ENCODE measurements at regions not wholly inside any gene's neighbourhood (a gene's known extent, or its start where the extent isn't known, plus 50 kb on each side); places are given as distances from the start of the nearest gene placed in this dataset.

DNA sequence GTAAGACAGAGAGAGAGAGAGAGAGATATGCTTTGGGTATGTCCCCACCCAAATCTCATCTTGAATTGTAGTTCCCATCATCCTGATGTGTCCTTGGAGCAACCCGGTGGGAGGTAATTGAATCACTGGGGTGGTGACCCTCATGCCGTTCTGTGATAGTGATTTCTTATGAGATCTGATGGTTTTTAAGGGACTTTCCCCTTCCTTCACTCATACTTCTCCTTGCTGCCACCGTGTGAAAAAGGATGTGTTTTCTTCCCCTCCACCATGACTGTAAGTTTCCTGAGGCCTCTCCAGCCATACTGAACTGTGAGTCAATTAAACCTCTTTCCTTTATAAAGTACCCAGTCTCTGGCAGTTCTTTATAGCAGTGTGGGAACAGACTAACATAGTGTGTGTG lies 60.3 kb downstream of the EOMES start:
- Mint-ChIP-seq H3K27ac (no peak overlapping the region), H3K4me3 (no peak overlapping the region), H3K36me3 (ENCODE audit: low read depth) (peaks cover 3% of the 10 kb centered on the region), H3K4me1 (ENCODE audit: low read depth) (peaks cover 17% of the 10 kb centered on the region), H3K9me3 (peaks cover 6% of the 10 kb centered on the region), H3K27me3 (ENCODE audit: insufficient read depth) (no peaks in the 10 kb centered on the region)
- no peak for DNase-seq (ENCODE audit: low spot score)
- intact Hi-C loops (cut with micrococcal nuclease), result no loop called here

GRCh38 chr3:27659279-27660021 lies 62.7 kb downstream of the EOMES start:
- DNase-seq (ENCODE audit: low spot score), result no peak
- Mint-ChIP-seq H3K36me3 (ENCODE audit: low read depth) (peaks cover under 1% of the 10 kb centered on the region), H3K4me1 (ENCODE audit: low read depth) (peaks cover 7% of the 10 kb centered on the region), H3K27ac (no peak overlapping the region), H3K27me3 (ENCODE audit: insufficient read depth) (no peaks in the 10 kb centered on the region), H3K4me3 (no peak overlapping the region), H3K9me3 (peaks cover 3% of the 10 kb centered on the region)
- intact Hi-C loops (cut with micrococcal nuclease), result loop anchor here (5.0 kb wide), 1 partner anchor 177 kb away; the partner anchor contains the start of gene SLC4A7

DNA sequence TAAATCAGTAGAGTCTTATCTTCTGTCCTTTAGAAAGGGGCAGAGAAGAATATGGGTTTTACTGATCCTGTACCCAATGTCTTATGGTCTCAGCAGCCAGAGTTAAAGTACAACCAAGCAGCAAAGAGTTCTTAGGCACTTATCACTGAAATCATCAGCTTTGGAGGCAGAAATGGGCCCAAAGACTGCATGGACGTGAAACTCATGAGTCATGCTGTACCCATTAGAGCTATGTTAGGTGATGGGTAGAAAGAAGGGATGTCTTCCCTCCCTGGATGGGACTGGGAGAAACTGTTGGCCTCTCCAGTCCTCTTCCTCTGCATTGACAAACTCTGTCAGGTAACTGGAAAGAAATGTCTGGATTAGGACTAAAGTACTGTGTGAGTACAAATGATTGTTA lies 63.4 kb downstream of the EOMES start:
- intact Hi-C loops (cut with micrococcal nuclease), result loop anchor here (5.0 kb wide), 1 partner anchor 176 kb away; the partner anchor contains the start of gene SLC4A7
- H3K36me3 Mint-ChIP-seq (ENCODE audit: low read depth), result no peaks in the 10 kb centered on the region
- no peak overlapping the region for H3K27ac Mint-ChIP-seq
- DNase-seq (ENCODE audit: low spot score), result no peak
- H3K4me3 Mint-ChIP-seq, result no peak overlapping the region
- no peaks in the 10 kb centered on the region for H3K27me3 Mint-ChIP-seq (ENCODE audit: insufficient read depth)
- peaks cover 7% of the 10 kb centered on the region for H3K4me1 Mint-ChIP-seq (ENCODE audit: low read depth)
- H3K9me3 Mint-ChIP-seq, result no peaks in the 10 kb centered on the region

DNA sequence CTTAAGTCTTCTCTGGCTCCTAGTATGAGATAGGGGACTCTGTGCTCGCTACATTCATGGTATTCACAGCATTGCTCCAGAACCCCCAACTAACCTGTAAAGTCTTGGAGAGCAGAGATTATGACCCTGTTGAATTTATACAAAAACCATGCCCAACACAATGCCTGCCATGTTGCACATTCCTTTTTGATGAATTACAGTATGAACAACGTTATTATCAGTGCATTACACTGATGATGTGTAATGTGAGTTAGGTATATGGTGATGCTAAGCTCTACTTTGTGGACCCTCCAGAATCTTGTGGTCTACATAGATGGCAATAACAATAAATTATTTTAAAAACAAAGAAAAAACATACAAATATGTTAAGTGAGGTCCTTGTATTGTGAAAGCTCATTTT lies 64.3 kb downstream of the EOMES start:
- no peaks in the 10 kb centered on the region for H3K36me3 Mint-ChIP-seq (ENCODE audit: low read depth)
- intact Hi-C loops (cut with micrococcal nuclease), result loop anchor here (5.0 kb wide), 1 partner anchor 176 kb away; the partner anchor contains the start of gene SLC4A7
- no peaks in the 10 kb centered on the region for H3K9me3 Mint-ChIP-seq
- peaks cover 7% of the 10 kb centered on the region for H3K4me1 Mint-ChIP-seq (ENCODE audit: low read depth)
- DNase-seq (ENCODE audit: low spot score), result no peak
- H3K4me3 Mint-ChIP-seq, result no peak overlapping the region
- no peak overlapping the region for H3K27ac Mint-ChIP-seq
- peaks cover 2% of the 10 kb centered on the region for H3K27me3 Mint-ChIP-seq (ENCODE audit: insufficient read depth)

DNA sequence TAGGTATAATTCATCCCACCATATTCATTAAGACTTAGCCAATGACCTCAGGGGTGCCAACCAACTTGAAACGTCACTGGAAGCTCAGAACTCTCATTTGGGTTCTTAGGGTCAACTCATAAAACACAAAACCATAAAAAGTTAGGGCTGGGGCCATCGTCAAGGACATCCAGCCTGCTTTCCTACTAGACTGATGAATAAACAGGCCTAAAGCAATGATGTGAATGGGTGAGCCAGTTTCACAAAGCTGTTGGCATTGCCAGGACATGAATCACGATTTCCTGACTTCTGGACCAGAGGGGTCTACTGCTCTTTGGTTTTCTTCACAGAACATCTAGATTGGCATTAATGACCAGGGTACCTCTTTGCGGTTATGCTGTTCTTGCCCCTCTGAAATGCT lies 64.7 kb downstream of the EOMES start:
- H3K36me3 Mint-ChIP-seq (ENCODE audit: low read depth), result no peaks in the 10 kb centered on the region
- no peaks in the 10 kb centered on the region for H3K9me3 Mint-ChIP-seq
- DNase-seq (ENCODE audit: low spot score), result no peak
- H3K4me3 Mint-ChIP-seq, result no peak overlapping the region
- intact Hi-C loops (cut with micrococcal nuclease), result loop anchor here (5.0 kb wide), 1 partner anchor 175 kb away; the partner anchor contains the start of gene SLC4A7
- peaks cover 3% of the 10 kb centered on the region for H3K27me3 Mint-ChIP-seq (ENCODE audit: insufficient read depth)
- no peak overlapping the region for H3K27ac Mint-ChIP-seq
- peaks cover 7% of the 10 kb centered on the region for H3K4me1 Mint-ChIP-seq (ENCODE audit: low read depth)

GRCh38 chr3:27656790-27657189 lies 65.3 kb downstream of the EOMES start:
- intact Hi-C loops (cut with micrococcal nuclease), result loop anchor here (5.0 kb wide), 1 partner anchor 174 kb away; the partner anchor contains the start of gene SLC4A7
- no peaks in the 10 kb centered on the region for H3K9me3 Mint-ChIP-seq
- no peak overlapping the region for H3K27ac Mint-ChIP-seq
- H3K27me3 Mint-ChIP-seq (ENCODE audit: insufficient read depth), result peaks cover 5% of the 10 kb centered on the region
- no peak overlapping the region for H3K4me3 Mint-ChIP-seq
- no peaks in the 10 kb centered on the region for H3K36me3 Mint-ChIP-seq (ENCODE audit: low read depth)
- no peak for DNase-seq (ENCODE audit: low spot score)
- peaks cover 5% of the 10 kb centered on the region for H3K4me1 Mint-ChIP-seq (ENCODE audit: low read depth)

DNA sequence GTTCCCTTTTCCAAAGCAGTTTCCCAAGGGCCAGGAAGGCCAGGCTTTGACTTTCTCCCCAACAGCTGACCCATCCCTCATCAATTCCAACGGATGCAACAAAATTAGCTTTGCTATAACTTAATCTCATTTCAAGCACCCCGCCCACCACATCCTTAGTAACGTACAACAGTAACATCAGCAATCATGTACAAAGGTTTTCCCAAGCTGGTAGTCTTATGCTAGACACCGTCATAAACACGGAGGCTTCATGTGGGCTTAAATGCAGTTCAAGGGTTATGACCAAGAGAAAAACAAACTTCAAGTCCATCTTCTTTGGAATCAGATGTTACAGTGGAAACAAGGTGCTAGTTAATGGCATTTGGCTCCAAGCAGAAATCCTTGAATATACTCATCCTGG lies 66.6 kb downstream of the EOMES start:
- H3K4me1 Mint-ChIP-seq (ENCODE audit: low read depth), result no peaks in the 10 kb centered on the region
- H3K9me3 Mint-ChIP-seq, result no peaks in the 10 kb centered on the region
- H3K4me3 Mint-ChIP-seq, result no peak overlapping the region
- intact Hi-C loops (cut with micrococcal nuclease), result loop anchor here (5.0 kb wide), 1 partner anchor 173 kb away; the partner anchor contains the start of gene SLC4A7
- DNase-seq (ENCODE audit: low spot score), result no peak
- peaks cover 5% of the 10 kb centered on the region for H3K27me3 Mint-ChIP-seq (ENCODE audit: insufficient read depth)
- H3K36me3 Mint-ChIP-seq (ENCODE audit: low read depth), result no peaks in the 10 kb centered on the region
- H3K27ac Mint-ChIP-seq, result no peak overlapping the region

GRCh38 chr3:27653803-27654558 lies 68.1 kb downstream of the EOMES start:
- intact Hi-C loops (cut with micrococcal nuclease), result no loop called here
- Mint-ChIP-seq H3K36me3 (ENCODE audit: low read depth) (no peaks in the 10 kb centered on the region), H3K4me1 (ENCODE audit: low read depth) (no peaks in the 10 kb centered on the region), H3K27ac (no peak overlapping the region), H3K4me3 (no peak overlapping the region), H3K9me3 (no peaks in the 10 kb centered on the region), H3K27me3 (ENCODE audit: insufficient read depth) (peaks cover 17% of the 10 kb centered on the region)
- no peak for DNase-seq (ENCODE audit: low spot score)

DNA sequence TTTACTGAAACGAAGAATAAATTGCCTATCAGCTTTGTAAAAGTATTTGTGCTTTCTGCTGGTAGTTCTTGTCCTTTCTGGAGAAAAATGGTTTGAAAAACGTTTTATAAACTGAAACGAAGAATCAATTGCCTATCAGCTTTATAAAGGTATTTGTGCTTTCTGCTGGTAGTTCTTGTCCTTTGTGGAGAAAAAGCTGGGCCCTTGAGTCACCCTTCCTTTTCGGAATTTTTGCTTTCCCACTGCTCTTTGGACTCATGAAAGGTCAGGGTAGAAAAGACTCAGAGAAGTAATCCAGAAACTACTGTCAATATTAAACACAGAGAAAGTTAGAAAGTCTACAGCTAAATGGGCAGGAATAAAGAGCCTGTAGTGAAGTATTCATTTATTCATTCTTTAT lies 72.8 kb downstream of the EOMES start:
- DNase-seq (ENCODE audit: low spot score), result no peak
- H3K27me3 Mint-ChIP-seq (ENCODE audit: insufficient read depth), result peaks cover 20% of the 10 kb centered on the region
- H3K9me3 Mint-ChIP-seq, result no peaks in the 10 kb centered on the region
- no peaks in the 10 kb centered on the region for H3K4me1 Mint-ChIP-seq (ENCODE audit: low read depth)
- intact Hi-C loops (cut with micrococcal nuclease), result no loop called here
- no peak overlapping the region for H3K27ac Mint-ChIP-seq
- no peaks in the 10 kb centered on the region for H3K36me3 Mint-ChIP-seq (ENCODE audit: low read depth)
- no peak overlapping the region for H3K4me3 Mint-ChIP-seq

DNA sequence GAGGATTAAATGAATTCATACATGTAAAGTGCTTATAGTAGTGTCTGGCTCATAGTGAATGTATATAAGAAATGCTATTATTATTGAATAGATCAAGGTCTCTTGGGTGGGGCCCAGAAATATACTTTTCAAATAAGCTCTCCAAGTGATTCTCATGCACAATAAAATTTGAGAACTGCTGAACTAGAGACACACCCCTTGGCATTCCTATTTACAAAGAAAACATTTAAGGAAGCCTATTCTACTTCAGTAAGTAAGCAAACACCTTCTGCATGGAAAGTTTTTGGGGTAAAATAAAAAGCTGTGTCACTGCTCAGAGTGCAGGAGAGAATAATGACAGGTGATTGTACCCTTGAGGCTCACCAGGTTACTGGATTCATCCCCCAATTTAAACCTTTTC lies 75.2 kb downstream of the EOMES start:
- intact Hi-C loops (cut with micrococcal nuclease), result no loop called here
- H3K27me3 Mint-ChIP-seq (ENCODE audit: insufficient read depth), result peaks cover 15% of the 10 kb centered on the region

GRCh38 chr3:27644941-27645340 lies 77.2 kb downstream of the EOMES start:
- Mint-ChIP-seq H3K9me3 (no peaks in the 10 kb centered on the region), H3K27ac (no peak overlapping the region), H3K36me3 (ENCODE audit: low read depth) (no peaks in the 10 kb centered on the region), H3K4me1 (ENCODE audit: low read depth) (no peaks in the 10 kb centered on the region), H3K4me3 (no peak overlapping the region), H3K27me3 (ENCODE audit: insufficient read depth) (peaks cover 10% of the 10 kb centered on the region)
- intact Hi-C loops (cut with micrococcal nuclease), result no loop called here
- DNase-seq (ENCODE audit: low spot score), result no peak

More for the DNA sequence above, 75.2 kb downstream of the EOMES start:
- no peaks in the 10 kb centered on the region for H3K9me3 Mint-ChIP-seq
- no peak for DNase-seq (ENCODE audit: low spot score)
- no peaks in the 10 kb centered on the region for H3K4me1 Mint-ChIP-seq (ENCODE audit: low read depth)
- H3K27ac Mint-ChIP-seq, result no peak overlapping the region
- H3K4me3 Mint-ChIP-seq, result no peak overlapping the region
- no peaks in the 10 kb centered on the region for H3K36me3 Mint-ChIP-seq (ENCODE audit: low read depth)

GRCh38 chr3:27643355-27643754 lies 78.8 kb downstream of the EOMES start:
- Mint-ChIP-seq H3K4me1 (ENCODE audit: low read depth) (peaks cover 8% of the 10 kb centered on the region), H3K27ac (no peak overlapping the region)

GRCh38 chr3:27642796-27643195 lies 79.3 kb downstream of the EOMES start:
- H3K9me3 Mint-ChIP-seq, result peaks cover 3% of the 10 kb centered on the region
- H3K4me1 Mint-ChIP-seq (ENCODE audit: low read depth), result peaks cover 8% of the 10 kb centered on the region
- H3K27me3 Mint-ChIP-seq (ENCODE audit: insufficient read depth), result peaks cover 3% of the 10 kb centered on the region
- no peak overlapping the region for H3K4me3 Mint-ChIP-seq
- intact Hi-C loops (cut with micrococcal nuclease), result no loop called here
- no peak for DNase-seq (ENCODE audit: low spot score)
- H3K36me3 Mint-ChIP-seq (ENCODE audit: low read depth), result peaks cover 4% of the 10 kb centered on the region
- H3K27ac Mint-ChIP-seq, result no peak overlapping the region

More at GRCh38 chr3:27643355-27643754, 78.8 kb downstream of the EOMES start:
- peaks cover 4% of the 10 kb centered on the region for H3K36me3 Mint-ChIP-seq (ENCODE audit: low read depth)
- peaks cover 3% of the 10 kb centered on the region for H3K27me3 Mint-ChIP-seq (ENCODE audit: insufficient read depth)
- H3K4me3 Mint-ChIP-seq, result no peak overlapping the region
- H3K9me3 Mint-ChIP-seq, result peaks cover 3% of the 10 kb centered on the region
- intact Hi-C loops (cut with micrococcal nuclease), result no loop called here
- no peak for DNase-seq (ENCODE audit: low spot score)
